ENCODE measurements at regions not wholly inside any gene's neighbourhood (a gene's known extent, or its start where the extent isn't known, plus 50 kb on each side); places are given as distances from the start of the nearest gene placed in this dataset.

- no peak for DNase-seq
- H3K9me3 ChIP-seq, result no peaks in the 10 kb centered on the region
- no peak for TF ChIP-seq POLR2A (IDR thresholded peaks at IDR 0.05)
- TF ChIP-seq, protein P1, sequence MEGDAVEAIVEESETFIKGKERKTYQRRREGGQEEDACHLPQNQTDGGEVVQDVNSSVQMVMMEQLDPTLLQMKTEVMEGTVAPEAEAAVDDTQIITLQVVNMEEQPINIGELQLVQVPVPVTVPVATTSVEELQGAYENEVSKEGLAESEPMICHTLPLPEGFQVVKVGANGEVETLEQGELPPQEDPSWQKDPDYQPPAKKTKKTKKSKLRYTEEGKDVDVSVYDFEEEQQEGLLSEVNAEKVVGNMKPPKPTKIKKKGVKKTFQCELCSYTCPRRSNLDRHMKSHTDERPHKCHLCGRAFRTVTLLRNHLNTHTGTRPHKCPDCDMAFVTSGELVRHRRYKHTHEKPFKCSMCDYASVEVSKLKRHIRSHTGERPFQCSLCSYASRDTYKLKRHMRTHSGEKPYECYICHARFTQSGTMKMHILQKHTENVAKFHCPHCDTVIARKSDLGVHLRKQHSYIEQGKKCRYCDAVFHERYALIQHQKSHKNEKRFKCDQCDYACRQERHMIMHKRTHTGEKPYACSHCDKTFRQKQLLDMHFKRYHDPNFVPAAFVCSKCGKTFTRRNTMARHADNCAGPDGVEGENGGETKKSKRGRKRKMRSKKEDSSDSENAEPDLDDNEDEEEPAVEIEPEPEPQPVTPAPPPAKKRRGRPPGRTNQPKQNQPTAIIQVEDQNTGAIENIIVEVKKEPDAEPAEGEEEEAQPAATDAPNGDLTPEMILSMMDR (IDR thresholded peaks at IDR 0.05), result no peak
- no peak overlapping the region for H3K4me3 ChIP-seq
- no peaks in the 10 kb centered on the region for H3K4me1 ChIP-seq
- no peak overlapping the region for H3K27ac ChIP-seq
- H3K27me3 ChIP-seq, result no peaks in the 10 kb centered on the region
- H3K36me3 ChIP-seq, result no peaks in the 10 kb centered on the region
These were observed 644.6 kb downstream of the PRR16 start for GRCh38 chr5:121108725-121109124.

GRCh38 chr5:121109817-121110216, 645.7 kb downstream of the PRR16 start:
- H3K36me3 ChIP-seq, result no peaks in the 10 kb centered on the region
- H3K4me3 ChIP-seq, result no peak overlapping the region
- TF ChIP-seq, protein P1 (IDR thresholded peaks at IDR 0.05), result no peak
- no peak for TF ChIP-seq POLR2A (IDR thresholded peaks at IDR 0.05)
- no peaks in the 10 kb centered on the region for H3K9me3 ChIP-seq
- H3K27ac ChIP-seq, result no peak overlapping the region
- H3K4me1 ChIP-seq, result no peaks in the 10 kb centered on the region
- DNase-seq, result no peak
- H3K27me3 ChIP-seq, result no peaks in the 10 kb centered on the region

GRCh38 chr5:121121786-121122185, 657.7 kb downstream of the PRR16 start:
- no peaks in the 10 kb centered on the region for H3K36me3 ChIP-seq
- H3K9me3 ChIP-seq, result no peaks in the 10 kb centered on the region
- no peaks in the 10 kb centered on the region for H3K27me3 ChIP-seq
- H3K27ac ChIP-seq, result no peak overlapping the region
- H3K4me1 ChIP-seq, result no peaks in the 10 kb centered on the region
- no peak for DNase-seq
- TF ChIP-seq, protein P1 (IDR thresholded peaks at IDR 0.05), result no peak
- TF ChIP-seq POLR2A (IDR thresholded peaks at IDR 0.05), result no peak
- H3K4me3 ChIP-seq, result no peak overlapping the region

- no peak for DNase-seq
- no peaks in the 10 kb centered on the region for H3K36me3 ChIP-seq
- H3K9me3 ChIP-seq, result no peaks in the 10 kb centered on the region
- no peaks in the 10 kb centered on the region for H3K4me1 ChIP-seq
- no peaks in the 10 kb centered on the region for H3K27me3 ChIP-seq
- no peak overlapping the region for H3K4me3 ChIP-seq
- TF ChIP-seq POLR2A (IDR thresholded peaks at IDR 0.05), result no peak
- TF ChIP-seq, protein P1 (IDR thresholded peaks at IDR 0.05), result no peak
- H3K27ac ChIP-seq, result no peak overlapping the region
These were observed 674.4 kb downstream of the PRR16 start for GRCh38 chr5:121138495-121138907.

DNA sequence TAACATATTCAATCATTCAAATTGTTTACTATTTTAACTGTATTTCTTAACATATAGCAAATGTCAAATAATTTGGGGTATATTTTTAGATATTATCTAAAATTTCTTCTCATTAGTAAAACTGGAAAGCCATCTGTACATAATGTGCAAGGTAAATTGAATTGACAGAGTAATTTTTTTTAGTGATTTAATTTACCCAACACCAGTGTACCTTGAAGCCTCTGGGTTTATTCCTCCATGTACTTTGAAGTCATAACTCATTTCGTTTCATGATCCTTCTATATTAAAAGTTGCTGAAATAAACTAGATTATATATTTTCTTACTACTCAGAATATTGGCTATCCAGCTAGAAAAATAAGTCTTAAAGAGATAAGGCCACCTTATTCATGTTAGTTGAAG, 674.9 kb downstream of the PRR16 start:
- Histone ChIP-seq H3K27ac (no peak overlapping the region), H3K9me3 (no peaks in the 10 kb centered on the region), H3K27me3 (no peaks in the 10 kb centered on the region), H3K4me1 (no peaks in the 10 kb centered on the region), H3K36me3 (no peaks in the 10 kb centered on the region), H3K4me3 (no peak overlapping the region)
- TF ChIP-seq, protein P1 (IDR thresholded peaks at IDR 0.05), result no peak
- TF ChIP-seq POLR2A (IDR thresholded peaks at IDR 0.05), result no peak
- no peak for DNase-seq

DNA sequence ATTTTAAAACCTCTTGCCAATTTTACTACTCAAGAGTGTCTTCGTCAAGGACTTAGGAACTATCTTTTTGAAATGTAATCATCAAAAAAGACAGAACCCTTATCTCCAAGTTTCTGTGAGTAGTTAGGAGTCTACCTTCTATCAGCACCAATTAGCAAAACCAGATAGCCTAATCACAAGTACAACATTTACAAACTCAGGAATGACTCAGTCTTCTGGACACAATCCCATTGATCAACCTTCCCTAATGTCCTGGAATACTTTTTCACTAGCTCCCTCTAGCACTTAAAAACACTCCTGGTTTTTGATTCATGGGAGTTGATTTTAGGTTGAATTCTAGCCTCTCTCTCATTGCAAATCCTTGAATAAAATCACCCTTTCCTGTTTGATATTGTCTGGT, 680.7 kb downstream of the PRR16 start:
- no peak overlapping the region for H3K4me3 ChIP-seq
- no peaks in the 10 kb centered on the region for H3K27me3 ChIP-seq
- DNase-seq, result no peak
- TF ChIP-seq, protein P1 (IDR thresholded peaks at IDR 0.05), result no peak
- no peak for TF ChIP-seq POLR2A (IDR thresholded peaks at IDR 0.05)
- H3K27ac ChIP-seq, result no peak overlapping the region
- H3K4me1 ChIP-seq, result no peaks in the 10 kb centered on the region
- no peaks in the 10 kb centered on the region for H3K36me3 ChIP-seq
- H3K9me3 ChIP-seq, result no peaks in the 10 kb centered on the region

Measured in Peyer's patch (tissue), 4 donors.